PC-9 (cell line): ENCODE measurements at regions not wholly inside any gene's neighbourhood (a gene's known extent, or its start where the extent isn't known, plus 50 kb on each side); places are given as distances from the start of the nearest gene placed in this dataset.

Source experiments
- BruUV-seq: library from RNA; stranded (reverse); fragments of 400-500 nt; replicated peaks from 2 replicates; lab custom pipeline; 2021; lab: Mats Ljungman, UMichigan
- CTCF ChIA-PET: fragments of 300-600 bp; sonication (Branson Sonifier 250); formaldehyde crosslinking; loops from one replicate; lab custom pipeline; 2022; ENCODE audit warnings: antibody characterized with exemption; lab: Charles Lee
- POLR2A ChIA-PET: fragments of 300-600 bp; sonication (Branson Sonifier 250); formaldehyde crosslinking; loops from one replicate; lab custom pipeline; 2022; ENCODE audit warnings: antibody characterized with exemption; ENCODE audit not compliant: unreplicated experiment; lab: Charles Lee
- DNase-seq, 2 experiments: peaks; one replicate each; pipeline versions ENCODE4 v3.0.0 to v3.0.0-alpha.2; 2015 to 2022; ENCODE audit warnings: mixed read lengths in 1 of 2
- H2AFZ ChIP-seq: fragments of 200-600 bp; sonication (generic); 2 replicates; pipeline ENCODE4 v1.8.1; 2017; ENCODE audit warnings: antibody characterized with exemption
- H3F3A ChIP-seq: fragments of 200-600 bp; sonication (generic); 2 replicates; pipeline ENCODE4 v1.8.1; 2017; ENCODE audit warnings: antibody characterized with exemption, mild to moderate bottlenecking, low read depth; ENCODE audit not compliant: insufficient read depth
- H3K27ac ChIP-seq: fragments of 200-600 bp; sonication (generic); 2 replicates; pipeline ENCODE4 v1.6.1; 2016; ENCODE audit warnings: mixed run types
- H3K27me3 ChIP-seq: fragments of 200-600 bp; sonication (generic); 2 replicates; pipeline ENCODE4 v1.6.1; 2016; ENCODE audit warnings: low read depth, mixed run types; ENCODE audit not compliant: insufficient read depth
- H3K36me3 ChIP-seq: fragments of 200-600 bp; sonication (generic); 2 replicates; pipeline ENCODE4 v1.6.1; 2016; ENCODE audit warnings: low read depth, mixed run types
- H3K4me1 ChIP-seq: fragments of 200-600 bp; sonication (generic); replicated peaks from 2 replicates; pipeline ENCODE4 v1.6.1; 2016; ENCODE audit warnings: mixed run types; ENCODE audit not compliant: insufficient read depth
- H3K4me2 ChIP-seq: fragments of 200-600 bp; sonication (generic); 2 replicates; pipeline ENCODE4 v1.6.1; 2017; ENCODE audit warnings: mixed run types
- H3K4me3 ChIP-seq: fragments of 200-600 bp; sonication (generic); 2 replicates; pipeline ENCODE4 v1.6.1; 2016; ENCODE audit warnings: mixed run types
- H3K79me2 ChIP-seq: fragments of 200-600 bp; sonication (generic); 2 replicates; pipeline ENCODE4 v1.6.1; 2017; ENCODE audit warnings: low read depth, mixed run types
- H3K9me2 ChIP-seq: fragments of 200-600 bp; sonication (generic); 2 replicates; pipeline ENCODE4 v1.8.1; 2017; ENCODE audit warnings: mild to moderate bottlenecking; ENCODE audit not compliant: insufficient read depth
- H3K9me3 ChIP-seq: fragments of 200-600 bp; sonication (generic); 2 replicates; pipeline ENCODE4 v1.8.1; 2016; ENCODE audit warnings: low read depth; ENCODE audit not compliant: insufficient read depth
- H4K20me1 ChIP-seq: fragments of 200-600 bp; sonication (generic); 2 replicates; pipeline ENCODE4 v1.8.1; 2017; ENCODE audit not compliant: insufficient read depth
- EZH2 ChIP-seq: fragments of 200-600 bp; sonication (generic); IDR thresholded peaks from 2 replicates; pipeline ENCODE4 v1.8.0; 2017; ENCODE audit warnings: antibody characterized with exemption, low read depth
- intact Hi-C: fragments of 100-400 bp; cut with micrococcal nuclease; formaldehyde crosslinking; loops from one replicate; pipeline ENCODE4 v1.10.0; 2022; ENCODE audit not compliant: unreplicated experiment
- TF ChIP-seq, protein P1 (sequence below): fragments of 200-600 bp; sonication (generic); conservative IDR thresholded peaks from 2 replicates; pipeline ENCODE4 v1.6.1; 2017; ENCODE audit warnings: mixed run types, antibody characterized with exemption, mild to moderate bottlenecking, moderate library complexity

GRCh38 chr2:139080244-139080643, 300.1 kb upstream of the NXPH2 start:
- H4K20me1 ChIP-seq: no peaks in the 10 kb centered on the region; the same call in 1 of the 2 replicates
- ChIA-PET CTCF (no interaction called here), POLR2A (no interaction called here)
- no peaks in the 10 kb centered on the region for H3K9me3 ChIP-seq
- no peak for DNase-seq
- no peak overlapping the region for H3K4me3 ChIP-seq
- no TSS peak for BruUV-seq
- H3K36me3 ChIP-seq: no peaks in the 10 kb centered on the region
- no peak overlapping the region for H3K27ac ChIP-seq
- H3F3A ChIP-seq: no peaks in the 10 kb centered on the region
- intact Hi-C loops: no loop called here
- H3K9me2 ChIP-seq: no peaks in the 10 kb centered on the region
- H3K79me2 ChIP-seq: no peaks in the 10 kb centered on the region
- H3K4me1 ChIP-seq: no peaks in the 10 kb centered on the region
- H2AFZ ChIP-seq: no peak overlapping the region
- H3K4me2 ChIP-seq: no peak overlapping the region
- no peaks in the 10 kb centered on the region for H3K27me3 ChIP-seq
- TF ChIP-seq EZH2: no peak
- TF ChIP-seq, protein P1, sequence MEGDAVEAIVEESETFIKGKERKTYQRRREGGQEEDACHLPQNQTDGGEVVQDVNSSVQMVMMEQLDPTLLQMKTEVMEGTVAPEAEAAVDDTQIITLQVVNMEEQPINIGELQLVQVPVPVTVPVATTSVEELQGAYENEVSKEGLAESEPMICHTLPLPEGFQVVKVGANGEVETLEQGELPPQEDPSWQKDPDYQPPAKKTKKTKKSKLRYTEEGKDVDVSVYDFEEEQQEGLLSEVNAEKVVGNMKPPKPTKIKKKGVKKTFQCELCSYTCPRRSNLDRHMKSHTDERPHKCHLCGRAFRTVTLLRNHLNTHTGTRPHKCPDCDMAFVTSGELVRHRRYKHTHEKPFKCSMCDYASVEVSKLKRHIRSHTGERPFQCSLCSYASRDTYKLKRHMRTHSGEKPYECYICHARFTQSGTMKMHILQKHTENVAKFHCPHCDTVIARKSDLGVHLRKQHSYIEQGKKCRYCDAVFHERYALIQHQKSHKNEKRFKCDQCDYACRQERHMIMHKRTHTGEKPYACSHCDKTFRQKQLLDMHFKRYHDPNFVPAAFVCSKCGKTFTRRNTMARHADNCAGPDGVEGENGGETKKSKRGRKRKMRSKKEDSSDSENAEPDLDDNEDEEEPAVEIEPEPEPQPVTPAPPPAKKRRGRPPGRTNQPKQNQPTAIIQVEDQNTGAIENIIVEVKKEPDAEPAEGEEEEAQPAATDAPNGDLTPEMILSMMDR: no peak

GRCh38 chr2:139079311-139079710, 299.1 kb upstream of the NXPH2 start:
- POLR2A ChIA-PET: no interaction called here

DNA sequence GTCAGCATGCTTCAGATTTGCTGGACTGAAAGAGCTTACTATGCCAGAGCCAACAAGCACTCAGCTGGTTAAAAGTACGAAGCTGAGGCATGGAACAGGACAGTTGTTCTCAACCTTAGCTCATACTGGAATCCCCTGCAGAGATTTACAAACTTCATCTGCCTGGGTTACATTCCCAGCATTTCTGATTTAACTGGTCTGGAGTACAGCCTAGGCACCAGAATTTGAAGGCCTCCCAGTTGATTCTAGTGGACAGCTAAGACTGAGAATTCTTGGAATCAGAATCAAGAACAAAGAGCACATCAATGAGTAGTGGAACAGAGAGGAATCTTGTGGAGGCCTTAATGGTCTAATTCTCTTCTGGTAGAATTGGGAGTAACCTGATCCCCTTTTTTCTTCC, 298.2 kb upstream of the NXPH2 start:
- Histone ChIP-seq H3K27me3 (no peaks in the 10 kb centered on the region), H3K27ac (no peak overlapping the region), H2AFZ (no peak overlapping the region), H3K9me2 (no peaks in the 10 kb centered on the region), H3K4me1 (no peaks in the 10 kb centered on the region), H3K4me2 (no peak overlapping the region), H3F3A (no peaks in the 10 kb centered on the region), H4K20me1 (no peaks in the 10 kb centered on the region; the same call in 1 of the 2 replicates), H3K36me3 (no peaks in the 10 kb centered on the region), H3K4me3 (no peak overlapping the region), H3K9me3 (no peaks in the 10 kb centered on the region), H3K79me2 (no peaks in the 10 kb centered on the region)
- no TSS peak for BruUV-seq
- POLR2A ChIA-PET: no interaction called here
- CTCF ChIA-PET: no interaction called here
- intact Hi-C loops: no loop called here
- no peak for TF ChIP-seq EZH2
- TF ChIP-seq, protein P1: no peak
- no peak for DNase-seq

More at GRCh38 chr2:139079311-139079710, 299.1 kb upstream of the NXPH2 start:
- Histone ChIP-seq H3K4me2 (no peak overlapping the region), H3K27me3 (no peaks in the 10 kb centered on the region), H2AFZ (no peak overlapping the region), H3K4me3 (no peak overlapping the region), H3F3A (no peaks in the 10 kb centered on the region), H4K20me1 (no peaks in the 10 kb centered on the region; the same call in 1 of the 2 replicates), H3K36me3 (no peaks in the 10 kb centered on the region), H3K4me1 (no peaks in the 10 kb centered on the region), H3K27ac (no peak overlapping the region), H3K79me2 (no peaks in the 10 kb centered on the region), H3K9me2 (no peaks in the 10 kb centered on the region), H3K9me3 (no peaks in the 10 kb centered on the region)
- intact Hi-C loops: no loop called here
- no TSS peak for BruUV-seq
- no peak for TF ChIP-seq EZH2
- TF ChIP-seq, protein P1: no peak
- DNase-seq: no peak
- CTCF ChIA-PET: no interaction called here
